ENCODE measurements at regions not wholly inside any gene's neighbourhood (a gene's known extent, or its start where the extent isn't known, plus 50 kb on each side); places are given as distances from the start of the nearest gene placed in this dataset.

DNA sequence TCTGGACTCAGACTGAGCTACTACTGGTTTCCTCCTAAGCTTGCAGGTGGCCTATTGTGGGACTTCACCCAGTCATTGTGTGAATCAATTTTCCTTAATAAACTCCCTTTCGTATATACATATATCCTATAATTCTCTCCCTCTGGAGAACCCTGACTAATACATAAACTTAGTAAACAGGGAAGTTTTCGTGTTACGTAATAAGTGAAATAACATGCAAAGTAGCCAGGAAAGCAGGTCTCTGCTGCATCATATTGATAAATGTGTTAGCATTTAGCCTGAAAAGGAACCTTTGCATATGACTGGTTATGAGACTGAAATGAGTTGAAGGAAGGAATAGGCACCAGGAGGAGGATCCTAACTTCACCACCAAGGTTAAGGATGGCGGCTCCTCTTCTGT, 527.2 kb upstream of the FAM98A start:
- DNase-seq (ENCODE audit: extremely low read depth, low read depth), result no peak
- TF ChIP-seq, protein P1, sequence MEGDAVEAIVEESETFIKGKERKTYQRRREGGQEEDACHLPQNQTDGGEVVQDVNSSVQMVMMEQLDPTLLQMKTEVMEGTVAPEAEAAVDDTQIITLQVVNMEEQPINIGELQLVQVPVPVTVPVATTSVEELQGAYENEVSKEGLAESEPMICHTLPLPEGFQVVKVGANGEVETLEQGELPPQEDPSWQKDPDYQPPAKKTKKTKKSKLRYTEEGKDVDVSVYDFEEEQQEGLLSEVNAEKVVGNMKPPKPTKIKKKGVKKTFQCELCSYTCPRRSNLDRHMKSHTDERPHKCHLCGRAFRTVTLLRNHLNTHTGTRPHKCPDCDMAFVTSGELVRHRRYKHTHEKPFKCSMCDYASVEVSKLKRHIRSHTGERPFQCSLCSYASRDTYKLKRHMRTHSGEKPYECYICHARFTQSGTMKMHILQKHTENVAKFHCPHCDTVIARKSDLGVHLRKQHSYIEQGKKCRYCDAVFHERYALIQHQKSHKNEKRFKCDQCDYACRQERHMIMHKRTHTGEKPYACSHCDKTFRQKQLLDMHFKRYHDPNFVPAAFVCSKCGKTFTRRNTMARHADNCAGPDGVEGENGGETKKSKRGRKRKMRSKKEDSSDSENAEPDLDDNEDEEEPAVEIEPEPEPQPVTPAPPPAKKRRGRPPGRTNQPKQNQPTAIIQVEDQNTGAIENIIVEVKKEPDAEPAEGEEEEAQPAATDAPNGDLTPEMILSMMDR (IDR thresholded peaks at IDR 0.05; ENCODE audit: low read depth, low read length), result no peak

DNA sequence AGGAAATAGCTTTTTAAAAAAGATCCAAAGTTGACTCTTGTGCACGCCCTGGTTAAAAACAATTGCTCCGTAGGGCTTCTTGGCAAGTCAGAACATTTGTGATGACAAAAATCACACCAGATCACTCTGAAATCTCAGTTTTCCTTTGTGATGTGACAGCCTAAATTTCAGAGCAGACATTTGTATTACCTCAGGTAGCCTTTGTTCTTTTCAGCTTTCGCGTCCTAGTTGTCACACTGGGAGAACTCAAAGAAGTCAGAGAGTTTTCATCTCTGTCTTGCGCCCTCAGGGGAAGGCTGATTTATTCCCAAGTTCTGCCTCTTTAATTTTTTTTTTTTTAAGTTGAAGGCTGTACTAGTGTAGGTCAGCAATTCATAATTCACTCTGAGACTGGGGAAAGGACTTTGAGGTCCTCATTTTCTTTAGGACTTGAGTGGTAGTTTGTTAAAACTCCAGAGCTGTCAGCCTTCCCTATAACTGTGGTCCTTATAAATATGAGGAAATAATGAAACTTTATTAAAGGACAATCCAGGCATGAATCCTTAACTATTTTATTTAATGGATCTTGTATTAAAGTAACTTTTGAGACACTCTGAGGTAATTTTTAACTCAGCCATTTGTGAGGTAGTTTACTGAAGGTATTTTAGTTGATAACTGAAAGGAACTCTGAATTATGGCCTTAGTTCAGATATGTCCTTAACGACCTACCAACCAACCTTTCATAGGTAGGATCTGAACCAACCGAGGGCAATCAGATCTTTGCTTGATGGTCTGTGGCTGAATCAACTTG, 525.1 kb upstream of the FAM98A start:
- TF ChIP-seq, protein P1 (IDR thresholded peaks at IDR 0.05; ENCODE audit: low read depth, low read length), result no peak
- DNase-seq (ENCODE audit: extremely low read depth, low read depth), result no peak

DNA sequence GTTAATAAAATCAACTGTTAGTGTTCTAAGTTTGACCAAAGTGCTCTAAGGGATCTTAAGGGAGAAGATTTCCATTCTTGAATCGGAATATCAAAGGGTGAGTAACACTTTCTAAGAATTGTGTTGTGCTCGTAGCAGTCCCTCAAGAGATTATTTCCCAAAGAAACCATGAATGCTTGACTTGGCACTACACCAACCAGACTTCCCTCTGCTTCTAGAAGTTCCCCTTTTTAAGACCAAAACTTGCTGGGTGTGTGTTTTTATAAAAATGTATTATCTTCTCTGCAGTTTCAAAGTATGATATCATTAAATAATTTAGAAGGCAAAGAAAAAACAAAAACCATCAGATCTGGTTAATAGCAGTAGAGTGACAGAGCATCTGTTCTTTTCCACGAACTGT, 522.0 kb upstream of the FAM98A start:
- DNase-seq (ENCODE audit: extremely low read depth, low read depth), result no peak
- TF ChIP-seq, protein P1 (IDR thresholded peaks at IDR 0.05; ENCODE audit: low read depth, low read length), result no peak

DNA sequence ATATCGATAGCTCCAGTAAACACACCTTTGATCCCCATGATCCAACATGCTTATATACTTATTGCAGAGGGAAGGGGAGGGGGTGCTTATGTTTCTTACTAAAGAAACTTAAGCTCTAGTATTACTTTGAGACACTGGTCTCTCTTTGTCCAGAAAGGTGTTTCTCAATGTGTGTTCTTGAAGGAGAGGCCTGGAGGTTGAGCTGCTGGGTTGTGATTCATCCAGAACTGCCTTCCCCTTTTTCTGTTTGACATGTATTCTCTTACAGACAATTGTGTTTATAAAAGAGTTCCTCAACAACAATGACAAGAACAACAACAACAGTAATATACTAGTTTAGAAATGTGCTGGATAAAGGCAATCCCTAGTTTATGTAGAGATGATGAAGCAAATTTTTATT, 516.0 kb upstream of the FAM98A start:
- TF ChIP-seq, protein P1 (IDR thresholded peaks at IDR 0.05; ENCODE audit: low read depth, low read length), result no peak
- DNase-seq (ENCODE audit: extremely low read depth, low read depth), result no peak

DNA sequence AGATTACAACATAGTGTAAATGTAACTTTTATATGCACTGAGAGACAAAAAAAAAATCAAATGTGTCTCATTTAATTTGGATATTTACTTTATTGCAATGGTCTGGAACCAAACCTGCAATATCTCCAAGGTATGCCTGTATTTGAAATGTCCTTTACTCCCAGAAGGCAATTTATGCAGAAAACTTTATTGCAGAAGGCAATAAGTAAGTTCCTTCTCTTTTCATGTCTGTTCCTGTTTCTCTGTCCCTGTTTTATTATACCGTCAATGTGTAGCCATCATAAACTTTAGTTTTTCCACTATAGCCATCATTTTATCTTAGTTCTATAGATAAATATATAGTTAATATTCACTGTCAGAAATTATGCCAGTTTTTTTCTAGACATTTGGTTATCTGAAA, 513.1 kb upstream of the FAM98A start:
- TF ChIP-seq, protein P1 (IDR thresholded peaks at IDR 0.05; ENCODE audit: low read depth, low read length), result no peak
- DNase-seq (ENCODE audit: extremely low read depth, low read depth), result no peak

DNA sequence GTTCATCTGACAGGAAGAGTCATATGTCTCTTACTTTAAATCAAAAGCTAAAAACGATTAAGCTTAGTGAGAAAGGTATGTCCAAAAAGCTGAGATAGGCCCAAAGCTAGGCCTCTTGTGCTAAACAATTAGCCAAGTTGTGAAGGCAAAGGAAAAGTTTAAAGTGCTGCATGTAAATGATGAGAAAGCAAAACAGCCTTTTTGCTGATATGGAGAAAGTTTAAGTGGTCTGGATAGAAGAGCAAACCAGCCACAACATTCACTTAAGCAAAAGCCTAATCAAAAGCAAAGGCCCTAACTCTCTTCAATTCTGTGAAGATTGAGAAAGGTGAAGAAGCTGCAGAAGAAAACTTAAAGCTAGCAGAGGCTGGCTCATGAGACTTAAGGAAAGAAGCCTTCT, 511.3 kb upstream of the FAM98A start:
- TF ChIP-seq, protein P1 (IDR thresholded peaks at IDR 0.05; ENCODE audit: low read depth, low read length), result no peak
- DNase-seq (ENCODE audit: extremely low read depth, low read depth), result no peak

DNA sequence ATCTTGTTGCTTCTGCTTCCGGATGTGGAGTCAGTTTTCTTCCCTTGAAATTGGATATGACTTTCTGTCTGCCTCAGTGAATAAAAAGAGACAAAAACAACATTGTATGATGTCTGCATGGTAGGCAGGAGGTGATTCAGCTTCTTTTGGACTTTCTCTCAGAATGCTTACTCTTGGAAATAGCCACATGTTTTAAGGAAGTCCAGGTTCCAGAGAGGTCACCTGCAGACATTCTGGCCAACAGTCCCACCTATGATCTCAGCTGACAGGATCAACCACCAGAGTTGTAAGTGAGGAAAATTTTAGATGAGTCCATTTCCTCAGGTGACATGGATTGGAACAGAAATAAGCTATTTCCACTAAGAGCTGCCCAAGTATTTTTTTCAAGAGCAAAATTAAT, 508.7 kb upstream of the FAM98A start:
- DNase-seq (ENCODE audit: extremely low read depth, low read depth), result no peak
- TF ChIP-seq, protein P1 (IDR thresholded peaks at IDR 0.05; ENCODE audit: low read depth, low read length), result no peak
